Ramos (cell line): ENCODE measurements at regions not wholly inside any gene's neighbourhood (a gene's known extent, or its start where the extent isn't known, plus 50 kb on each side); places are given as distances from the start of the nearest gene placed in this dataset.

Experiments used
- in situ Hi-C: fragments of 300-500 bp; cut with MboI; formaldehyde crosslinking; loops from one replicate; pipeline ENCODE4 v1.14.3; 2022; ENCODE audit warnings: low sequenced_read_pairs; ENCODE audit not compliant: unreplicated experiment

- in situ Hi-C loops = no loop called here
These were observed 283.1 kb downstream of the SEC14L1 start for GRCh38 chr17:77423589-77424451.

- in situ Hi-C loops = loop anchor here (5.0 to 25.0 kb wide), 2 partner anchors 73 to 1338 kb away; no protein-coding TSS in a partner anchor
These were observed 284.0 kb downstream of the SEC14L1 start for GRCh38 chr17:77424585-77425344.

DNA sequence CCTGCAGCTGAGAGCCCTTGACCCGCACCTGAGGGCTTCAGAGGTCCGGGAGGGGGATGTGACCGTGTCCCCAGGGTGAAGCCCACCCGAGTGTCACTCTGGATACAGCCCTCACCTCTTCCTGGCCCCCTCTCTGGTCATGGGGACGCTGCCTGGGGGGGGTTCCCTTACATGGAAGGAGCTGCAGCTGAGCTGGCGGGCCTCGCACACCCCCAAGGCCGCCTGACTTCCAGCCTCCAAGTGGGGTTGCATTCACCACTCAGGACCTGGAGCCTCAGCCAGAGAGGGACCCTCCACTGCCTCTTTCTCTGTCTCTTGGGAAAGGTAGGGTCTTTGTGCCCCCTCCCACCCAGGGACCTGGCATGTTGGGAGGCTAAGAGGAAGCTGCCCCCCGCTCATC, 284.6 kb downstream of the SEC14L1 start:
- in situ Hi-C loops = loop anchor here (5.0 to 25.0 kb wide), 2 partner anchors 72 to 1337 kb away; no protein-coding TSS in a partner anchor

- in situ Hi-C loops = loop anchor here (5.0 to 25.0 kb wide), 2 partner anchors 71 to 1336 kb away; no protein-coding TSS in a partner anchor
These were observed 285.2 kb downstream of the SEC14L1 start for GRCh38 chr17:77425791-77426641.

DNA sequence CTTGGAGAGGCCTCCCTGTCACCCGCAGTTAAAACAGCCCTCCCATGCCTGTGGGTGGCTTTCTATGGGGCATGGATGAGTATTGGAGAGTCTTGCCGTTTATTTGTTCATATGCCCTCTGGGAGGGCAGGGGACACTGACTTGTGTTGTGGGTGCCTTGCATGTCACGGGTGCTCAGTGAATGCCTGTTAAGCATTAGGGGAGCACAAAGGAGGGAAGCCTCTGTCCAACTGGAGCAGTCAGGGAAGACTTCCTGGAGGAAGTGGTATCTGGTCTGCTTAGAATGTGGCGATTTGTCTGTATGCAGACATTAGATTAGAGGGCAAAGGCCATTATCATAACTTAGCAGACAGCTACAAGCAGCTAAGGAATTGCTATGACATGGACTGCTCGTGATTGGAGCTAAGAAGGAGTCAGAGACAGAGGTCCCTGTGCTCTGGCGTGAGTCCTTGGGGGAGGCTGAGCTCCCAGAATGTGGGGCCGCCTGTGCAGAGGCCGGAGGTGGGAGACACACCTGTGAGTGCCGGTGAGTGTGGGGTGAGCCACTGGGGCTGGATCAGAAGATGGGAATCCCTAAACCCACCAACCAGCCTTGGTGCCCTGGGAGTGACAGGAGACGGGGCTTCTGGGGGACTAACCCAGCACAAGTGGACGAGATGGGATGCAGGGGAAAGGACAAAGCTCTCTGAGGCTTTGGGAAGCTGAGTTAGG, 286.1 kb downstream of the SEC14L1 start:
- in situ Hi-C loops = loop anchor here (5.0 to 25.0 kb wide), 2 partner anchors 70 to 1335 kb away; no protein-coding TSS in a partner anchor

- in situ Hi-C loops = loop anchor here (5.0 to 25.0 kb wide), 2 partner anchors 70 to 1335 kb away; no protein-coding TSS in a partner anchor
These were observed 286.7 kb downstream of the SEC14L1 start for GRCh38 chr17:77427391-77427991.

DNA sequence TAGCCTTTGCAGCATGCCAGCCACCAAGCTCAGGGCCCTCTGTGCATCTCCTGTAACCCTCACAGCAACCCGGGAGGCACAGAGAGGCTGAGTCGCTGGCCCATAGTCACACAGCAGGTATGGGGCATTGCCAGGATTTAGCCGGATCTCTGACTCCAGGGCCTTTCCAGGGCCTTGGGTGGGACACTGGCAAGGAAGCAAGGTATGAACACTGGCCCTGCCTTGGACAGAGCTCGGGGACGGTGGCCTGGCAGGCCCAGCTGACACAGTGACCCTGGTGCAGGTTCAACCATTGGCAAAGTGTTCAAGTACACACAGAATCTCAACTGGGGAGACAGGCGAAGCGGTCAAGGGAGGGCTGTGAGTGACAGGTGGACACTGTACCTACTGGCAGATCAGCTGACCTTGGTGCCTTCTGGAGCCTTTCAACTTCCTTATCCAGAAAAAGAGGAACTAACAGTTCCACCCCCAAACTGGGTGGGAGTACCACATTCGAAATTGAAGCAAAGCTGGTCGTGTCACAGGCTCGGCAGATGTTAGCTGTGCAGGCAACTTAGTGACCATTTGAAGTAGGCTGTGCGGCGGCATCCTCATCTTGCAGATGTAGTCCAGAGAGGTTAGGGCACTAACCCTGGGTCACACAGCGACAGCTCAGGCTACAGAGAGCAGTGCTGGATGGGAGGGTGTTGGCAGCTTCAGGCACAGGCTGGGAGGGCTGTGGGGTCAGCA, 287.4 kb downstream of the SEC14L1 start:
- in situ Hi-C loops = loop anchor here (5.0 to 25.0 kb wide), 2 partner anchors 69 to 1334 kb away; no protein-coding TSS in a partner anchor

GRCh38 chr17:77428749-77429368, 288.1 kb downstream of the SEC14L1 start:
- in situ Hi-C loops = loop anchor here (5.0 to 25.0 kb wide), 2 partner anchors 68 to 1333 kb away; no protein-coding TSS in a partner anchor

DNA sequence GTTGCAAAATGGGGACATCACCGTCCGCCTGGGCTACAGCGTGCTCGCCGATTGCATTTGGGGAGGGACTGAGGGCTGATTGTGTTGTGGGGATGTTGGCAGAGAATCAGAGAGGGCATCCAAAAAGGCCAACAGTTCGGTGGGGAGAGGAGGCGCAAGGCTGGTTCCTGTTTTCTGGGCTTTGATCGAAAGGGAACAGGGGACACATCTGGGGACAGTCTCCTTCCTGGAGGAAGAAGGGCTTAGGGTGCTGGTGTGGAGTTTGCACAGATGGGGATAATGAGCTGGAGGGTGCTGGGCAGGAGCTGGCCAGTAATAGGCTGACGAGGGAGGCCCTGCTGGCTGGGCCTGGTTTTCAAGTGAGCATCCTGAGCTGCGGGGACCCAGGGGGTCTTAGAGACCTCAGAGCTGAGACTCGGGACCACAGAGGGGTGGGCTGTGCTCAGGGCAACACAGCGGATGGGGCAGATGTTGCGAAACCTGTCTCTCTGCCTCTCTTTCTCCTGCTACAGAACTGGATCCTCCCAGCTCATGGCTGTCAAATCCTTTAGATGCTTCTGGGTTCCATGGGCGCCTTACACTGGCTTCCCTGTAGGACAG, 288.7 kb downstream of the SEC14L1 start:
- in situ Hi-C loops = loop anchor here (5.0 to 25.0 kb wide), 2 partner anchors 68 to 1333 kb away; no protein-coding TSS in a partner anchor

GRCh38 chr17:77429969-77430752, 289.4 kb downstream of the SEC14L1 start:
- in situ Hi-C loops = loop anchor here (5.0 to 25.0 kb wide), 2 partner anchors 67 to 1332 kb away; no protein-coding TSS in a partner anchor

- in situ Hi-C loops = loop anchor here (25.0 kb wide), 1 partner anchor 1330 kb away; no protein-coding TSS in a partner anchor
These were observed 291.4 kb downstream of the SEC14L1 start for GRCh38 chr17:77432034-77432661.

DNA sequence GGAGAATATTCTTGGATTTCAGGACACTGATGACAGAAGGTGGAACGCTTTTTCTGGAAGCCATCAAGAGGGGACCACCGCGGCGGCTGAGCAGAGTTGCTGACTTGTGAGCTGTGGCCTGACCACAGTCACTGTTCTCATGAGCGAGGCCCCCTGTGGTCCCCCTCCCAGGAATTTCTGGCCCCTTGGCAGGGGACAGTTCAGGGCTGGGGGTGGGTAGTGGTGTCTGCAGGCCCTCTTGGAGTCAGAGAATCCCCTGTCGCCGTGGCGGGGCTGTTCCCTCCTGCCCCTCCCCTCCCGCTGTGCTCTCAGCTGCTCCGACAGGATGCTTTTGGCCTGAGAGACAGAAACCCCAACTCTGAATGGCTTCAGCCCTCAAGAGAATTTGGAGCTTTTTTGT, 292.0 kb downstream of the SEC14L1 start:
- in situ Hi-C loops = loop anchor here (25.0 kb wide), 1 partner anchor 1330 kb away; no protein-coding TSS in a partner anchor

DNA sequence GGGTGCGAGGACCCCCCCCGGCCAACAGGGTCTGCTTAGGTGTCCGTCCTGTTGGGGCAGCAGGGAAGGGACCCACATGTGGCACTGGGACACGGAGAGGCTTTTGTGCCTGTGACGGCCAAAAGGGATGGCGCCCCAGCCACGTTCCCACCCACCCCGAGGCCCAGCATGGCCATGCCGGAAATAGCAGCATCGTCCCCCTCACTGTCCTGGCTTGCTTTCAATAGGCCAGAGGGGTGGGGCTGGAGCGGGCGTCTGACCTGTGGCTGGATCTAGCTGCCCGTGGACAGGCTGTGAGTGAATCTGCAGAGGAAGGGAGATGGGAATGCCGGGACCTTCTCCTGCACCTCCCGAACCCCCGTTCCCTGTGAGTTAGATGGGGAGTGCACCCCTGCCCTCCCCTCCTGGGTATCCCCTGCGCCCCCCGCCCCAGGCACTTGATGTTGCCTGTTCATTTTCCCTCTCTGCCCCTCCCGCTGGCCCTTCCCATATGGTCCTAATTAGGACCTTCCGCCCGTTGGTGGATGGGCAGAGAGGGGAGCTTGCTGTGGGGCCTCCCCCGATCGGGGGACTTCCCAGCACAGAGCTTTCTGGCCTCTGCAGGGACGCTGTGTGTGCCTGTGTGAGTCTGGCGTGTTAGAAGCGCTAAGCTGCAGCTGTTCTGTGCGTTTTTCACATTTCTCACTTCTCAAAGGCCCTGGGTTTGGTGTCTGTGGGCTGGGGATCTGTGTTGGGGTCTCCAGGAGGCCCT, 292.8 kb downstream of the SEC14L1 start:
- in situ Hi-C loops = loop anchor here (25.0 kb wide), 1 partner anchor 1329 kb away; no protein-coding TSS in a partner anchor

DNA sequence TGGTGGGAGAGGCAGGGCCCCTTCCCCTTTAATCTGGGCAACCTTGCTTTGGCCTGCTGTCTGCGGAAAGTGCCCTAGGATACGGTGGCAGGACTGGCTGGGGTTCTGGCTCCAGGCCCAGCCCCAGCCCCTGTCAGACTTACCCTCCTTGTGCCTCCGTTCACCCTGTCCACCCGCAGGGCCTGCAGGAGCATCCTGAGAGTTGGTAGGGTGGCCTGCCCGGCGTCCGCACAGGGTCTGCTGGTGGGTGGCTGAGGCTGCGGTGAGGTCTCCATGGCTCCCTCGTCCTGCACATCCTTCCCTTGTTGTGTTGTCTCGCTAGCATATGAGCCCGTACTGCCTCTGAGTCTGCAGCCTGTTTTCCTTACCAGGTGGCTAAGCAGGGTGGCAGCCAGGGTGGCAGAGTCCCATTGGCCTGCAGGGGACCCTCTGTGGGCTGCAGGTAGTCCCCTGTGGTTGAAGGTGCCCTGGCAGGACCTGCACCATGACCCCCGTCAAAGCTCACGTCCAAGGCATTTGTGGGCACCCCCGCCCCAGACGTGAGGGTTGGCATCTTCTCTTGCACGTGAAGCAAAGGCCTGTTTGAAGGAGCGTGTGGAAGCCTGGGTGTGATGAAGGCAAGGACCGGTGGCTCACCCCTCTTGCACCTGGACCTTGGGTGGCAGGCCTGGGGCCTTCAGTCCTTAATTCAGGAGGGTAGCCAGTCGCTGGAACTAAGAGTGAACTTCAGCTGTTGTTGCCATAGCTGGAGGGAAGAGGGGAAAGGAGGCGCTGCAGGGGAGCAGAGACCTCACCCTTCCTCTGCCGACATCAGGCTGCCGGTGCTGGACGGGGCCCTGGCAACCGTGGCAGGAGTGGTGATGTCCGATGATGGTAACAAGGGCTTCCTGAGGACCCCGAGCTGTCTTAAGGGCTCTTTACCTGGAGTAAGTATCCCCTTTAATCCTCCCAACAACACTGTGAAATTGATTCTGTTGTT, 293.7 kb downstream of the SEC14L1 start:
- in situ Hi-C loops = loop anchor here (25.0 kb wide), 1 partner anchor 1328 kb away; no protein-coding TSS in a partner anchor
